Midbrain (tissue), 1 donor: ENCODE measurements at regions not wholly inside any gene's neighbourhood (a gene's known extent, or its start where the extent isn't known, plus 50 kb on each side); places are given as distances from the start of the nearest gene placed in this dataset.

Source experiments
- DNase-seq: peaks from one replicate; lab custom pipeline; 2025; lab: John Stamatoyannopoulos, UW

- DNase-seq: no peak
Observed at GRCh38 chr2:2993172-2993692, 384.4 kb downstream of the EIPR1 start.

- no peak for DNase-seq
Observed at GRCh38 chr2:2992634-2993033, 385.0 kb downstream of the EIPR1 start.

GRCh38 chr2:2985020-2985419 is 392.6 kb downstream of the EIPR1 start:
- no peak for DNase-seq

- no peak for DNase-seq
Observed at GRCh38 chr2:2981000-2981399, 396.6 kb downstream of the EIPR1 start.

- DNase-seq: no peak
Observed at GRCh38 chr2:2974982-2975381, 402.6 kb downstream of the EIPR1 start.

- no peak for DNase-seq
Observed at GRCh38 chr2:2960441-2961133, 417.0 kb downstream of the EIPR1 start.

GRCh38 chr2:2950403-2950952 is 427.1 kb downstream of the EIPR1 start:
- DNase-seq: no peak

- no peak for DNase-seq
Observed at GRCh38 chr2:2947406-2947805, 430.2 kb downstream of the EIPR1 start.

GRCh38 chr2:2942906-2943305 is 434.7 kb downstream of the EIPR1 start:
- no peak for DNase-seq

- DNase-seq: no peak
Observed at GRCh38 chr2:2942225-2942624, 435.4 kb downstream of the EIPR1 start.

- no peak for DNase-seq
Observed at GRCh38 chr2:2941205-2941604, 436.4 kb downstream of the EIPR1 start.

GRCh38 chr2:2940702-2941101 is 436.9 kb downstream of the EIPR1 start:
- DNase-seq: no peak

- no peak for DNase-seq
Observed at GRCh38 chr2:2940061-2940460, 437.6 kb downstream of the EIPR1 start.

- DNase-seq: no peak
Observed at GRCh38 chr2:2939078-2939795, 438.4 kb downstream of the EIPR1 start.

GRCh38 chr2:2938481-2938880 is 439.1 kb downstream of the EIPR1 start:
- peak; percentile 68 for DNase-seq

- DNase-seq: no peak
Observed at GRCh38 chr2:2935445-2936149, 442.0 kb downstream of the EIPR1 start.

- DNase-seq: no peak
Observed at GRCh38 chr2:2933426-2933825, 444.2 kb downstream of the EIPR1 start.

GRCh38 chr2:2932692-2933305 is 444.8 kb downstream of the EIPR1 start:
- no peak for DNase-seq

- no peak for DNase-seq
Observed at GRCh38 chr2:2932189-2932588, 445.4 kb downstream of the EIPR1 start.

GRCh38 chr2:2931318-2932075 is 446.1 kb downstream of the EIPR1 start:
- DNase-seq: no peak

- no peak for DNase-seq
Observed at GRCh38 chr2:2930841-2931240, 446.8 kb downstream of the EIPR1 start.
